K562 (cell line): ENCODE measurements at regions not wholly inside any gene's neighbourhood (a gene's known extent, or its start where the extent isn't known, plus 50 kb on each side); places are given as distances from the start of the nearest gene placed in this dataset.
"Not testable (repeated sequence)": the region's sequence is repeated elsewhere in the genome, so short reads cannot be mapped to it uniquely, and the experiment has no call there.

Source experiments
- IRF2 ChIP-seq: sonication (generic); formaldehyde crosslinking; IDR thresholded peaks from 2 replicates; pipeline ENCODE4 v1.8.1; 2022; ENCODE audit warnings: mild to moderate bottlenecking, missing genetic modification reagents
- TF ChIP-seq, protein P1 (sequence below): fragments of 450-650 bp; IDR thresholded peaks from 2 replicates; pipeline ENCODE4 v1.6.1; 2016; ENCODE audit warnings: low read depth

DNA sequence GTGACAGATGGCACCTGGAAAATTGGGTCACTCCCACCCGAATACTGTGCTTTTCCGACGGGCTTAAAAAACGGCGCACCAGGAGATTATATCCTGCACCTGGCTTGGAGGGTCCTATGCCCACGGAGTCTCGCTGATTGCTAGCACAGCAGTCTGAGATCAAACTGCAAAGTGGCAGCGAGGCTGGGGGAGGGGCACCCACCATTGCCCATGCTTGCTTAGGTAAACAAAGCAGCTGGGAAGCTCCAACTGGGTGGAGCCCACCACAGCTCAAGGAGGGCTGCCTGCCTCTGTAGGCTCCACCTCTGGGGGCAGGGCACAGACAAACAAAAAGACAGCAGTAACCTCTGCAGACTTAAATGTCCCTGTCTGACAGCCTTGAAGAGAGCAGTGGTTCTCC is 412.1 kb downstream of the STK39 start:
- not testable (repeated sequence) for TF ChIP-seq IRF2 (CRISPR knock-in tag)
- TF ChIP-seq, protein P1, sequence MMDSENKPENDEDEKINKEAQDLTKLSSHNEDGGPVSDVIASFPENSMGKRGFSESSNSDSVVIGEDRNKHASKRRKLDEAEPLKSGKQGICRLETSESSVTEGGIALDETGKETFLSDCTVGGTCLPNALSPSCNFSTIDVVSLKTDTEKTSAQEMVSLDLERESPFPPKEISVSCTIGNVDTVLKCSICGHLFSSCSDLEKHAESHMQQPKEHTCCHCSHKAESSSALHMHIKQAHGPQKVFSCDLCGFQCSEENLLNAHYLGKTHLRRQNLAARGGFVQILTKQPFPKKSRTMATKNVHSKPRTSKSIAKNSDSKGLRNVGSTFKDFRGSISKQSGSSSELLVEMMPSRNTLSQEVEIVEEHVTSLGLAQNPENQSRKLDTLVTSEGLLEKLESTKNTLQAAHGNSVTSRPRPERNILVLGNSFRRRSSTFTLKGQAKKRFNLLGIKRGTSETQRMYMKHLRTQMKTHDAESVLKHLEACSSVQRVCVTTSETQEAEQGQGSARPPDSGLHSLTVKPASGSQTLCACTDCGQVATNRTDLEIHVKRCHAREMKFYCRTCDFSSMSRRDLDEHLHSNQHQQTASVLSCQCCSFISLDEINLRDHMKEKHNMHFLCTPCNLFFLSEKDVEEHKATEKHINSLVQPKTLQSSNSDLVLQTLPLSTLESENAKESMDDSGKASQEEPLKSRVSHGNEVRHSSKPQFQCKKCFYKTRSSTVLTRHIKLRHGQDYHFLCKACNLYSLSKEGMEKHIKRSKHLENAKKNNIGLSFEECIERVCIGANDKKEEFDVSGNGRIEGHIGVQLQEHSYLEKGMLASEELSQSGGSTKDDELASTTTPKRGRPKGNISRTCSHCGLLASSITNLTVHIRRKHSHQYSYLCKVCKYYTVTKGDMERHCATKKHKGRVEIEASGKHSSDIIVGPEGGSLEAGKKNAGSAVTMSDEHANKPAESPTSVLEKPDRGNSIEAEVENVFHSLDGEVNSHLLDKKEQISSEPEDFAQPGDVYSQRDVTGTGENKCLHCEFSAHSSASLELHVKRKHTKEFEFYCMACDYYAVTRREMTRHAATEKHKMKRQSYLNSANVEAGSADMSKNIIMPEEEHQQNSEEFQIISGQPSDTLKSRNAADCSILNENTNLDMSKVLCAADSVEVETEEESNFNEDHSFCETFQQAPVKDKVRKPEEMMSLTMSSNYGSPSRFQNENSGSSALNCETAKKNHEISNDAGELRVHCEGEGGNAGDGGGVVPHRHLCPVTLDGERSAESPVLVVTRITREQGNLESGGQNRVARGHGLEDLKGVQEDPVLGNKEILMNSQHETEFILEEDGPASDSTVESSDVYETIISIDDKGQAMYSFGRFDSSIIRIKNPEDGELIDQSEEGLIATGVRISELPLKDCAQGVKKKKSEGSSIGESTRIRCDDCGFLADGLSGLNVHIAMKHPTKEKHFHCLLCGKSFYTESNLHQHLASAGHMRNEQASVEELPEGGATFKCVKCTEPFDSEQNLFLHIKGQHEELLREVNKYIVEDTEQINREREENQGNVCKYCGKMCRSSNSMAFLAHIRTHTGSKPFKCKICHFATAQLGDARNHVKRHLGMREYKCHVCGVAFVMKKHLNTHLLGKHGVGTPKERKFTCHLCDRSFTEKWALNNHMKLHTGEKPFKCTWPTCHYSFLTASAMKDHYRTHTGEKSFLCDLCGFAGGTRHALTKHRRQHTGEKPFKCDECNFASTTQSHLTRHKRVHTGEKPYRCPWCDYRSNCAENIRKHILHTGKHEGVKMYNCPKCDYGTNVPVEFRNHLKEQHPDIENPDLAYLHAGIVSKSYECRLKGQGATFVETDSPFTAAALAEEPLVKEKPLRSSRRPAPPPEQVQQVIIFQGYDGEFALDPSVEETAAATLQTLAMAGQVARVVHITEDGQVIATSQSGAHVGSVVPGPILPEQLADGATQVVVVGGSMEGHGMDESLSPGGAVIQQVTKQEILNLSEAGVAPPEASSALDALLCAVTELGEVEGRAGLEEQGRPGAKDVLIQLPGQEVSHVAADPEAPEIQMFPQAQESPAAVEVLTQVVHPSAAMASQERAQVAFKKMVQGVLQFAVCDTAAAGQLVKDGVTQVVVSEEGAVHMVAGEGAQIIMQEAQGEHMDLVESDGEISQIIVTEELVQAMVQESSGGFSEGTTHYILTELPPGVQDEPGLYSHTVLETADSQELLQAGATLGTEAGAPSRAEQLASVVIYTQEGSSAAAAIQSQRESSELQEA: not testable (repeated sequence)
